Stimulated activated CD8-positive, alpha-beta memory T cell treated with anti-CD3 and anti-CD28 coated beads, Interleukin-2, amount 100 ng/mL, for 1 hour (primary cell): ENCODE measurements at regions not wholly inside any gene's neighbourhood (a gene's known extent, or its start where the extent isn't known, plus 50 kb on each side); places are given as distances from the start of the nearest gene placed in this dataset.

Experiments used
- DNase-seq, 2 donors: peaks; one replicate each; pipeline ENCODE4 v3.0.0-alpha.2; 2020; ENCODE audit warnings: low read depth in 2 of 2

DNA sequence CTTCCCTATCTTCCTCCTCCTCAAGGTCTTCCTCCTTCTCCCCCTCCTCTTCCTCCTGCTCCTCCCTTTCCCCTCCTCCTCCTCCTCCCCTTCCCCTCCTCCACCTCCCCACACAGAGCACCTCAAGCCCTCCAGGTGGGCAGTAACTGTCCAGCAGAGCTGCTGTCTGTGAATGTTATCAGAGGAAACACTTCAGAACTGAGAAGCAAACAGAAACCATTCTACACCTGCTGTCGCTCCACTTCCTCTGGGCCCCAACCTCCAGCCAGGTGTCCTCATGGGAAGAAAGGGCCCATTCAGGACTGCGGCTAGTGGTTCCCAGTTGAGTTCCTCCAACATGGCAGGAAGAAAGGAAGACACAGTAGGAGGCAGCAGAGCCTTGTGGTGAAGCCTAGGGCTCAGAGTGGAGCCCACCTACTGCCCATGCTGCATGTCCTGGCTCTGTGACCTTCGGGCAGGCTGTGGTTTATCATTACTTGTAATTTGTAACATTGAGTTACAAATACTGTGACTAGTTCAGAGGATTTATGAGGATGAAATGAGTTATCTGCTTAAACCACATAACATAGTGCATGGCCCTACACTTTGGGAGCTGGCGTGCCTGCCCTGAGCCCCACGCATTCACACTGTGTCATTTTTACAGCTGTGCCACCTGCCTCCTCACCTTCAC, 165.9 kb upstream of the ID2 start:
- no peak for DNase-seq

- no peak for DNase-seq
Measured at GRCh38 chr2:8517850-8518498, 163.9 kb upstream of the ID2 start.

- DNase-seq = no peak
Measured at GRCh38 chr2:8518979-8519668, 162.7 kb upstream of the ID2 start.

DNA sequence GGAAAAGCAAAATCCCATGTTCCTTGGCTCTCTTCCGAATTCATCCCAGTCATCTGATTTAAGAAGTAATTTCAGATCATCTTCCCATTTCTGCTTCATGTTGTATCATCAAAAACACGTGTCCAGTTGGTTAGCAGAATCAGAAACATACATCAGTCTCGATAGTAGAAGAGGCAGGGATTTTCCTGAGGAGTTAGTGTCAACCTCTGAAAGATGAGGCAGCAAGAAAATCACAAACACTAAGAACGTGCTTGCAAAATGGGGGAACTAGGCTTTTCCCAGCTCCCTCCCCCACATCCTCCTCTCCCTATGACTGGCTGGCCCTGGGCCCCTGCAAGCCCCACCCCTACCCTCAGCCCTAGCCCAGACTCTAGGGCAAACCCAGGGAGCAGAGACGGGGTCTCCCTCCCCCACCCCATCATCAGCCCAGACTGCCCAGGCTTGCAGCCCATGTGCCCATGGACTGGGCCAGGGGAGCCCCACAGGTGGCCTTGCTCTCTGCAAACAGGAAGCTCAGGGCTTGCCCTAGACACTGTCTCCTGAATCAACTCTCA, 161.0 kb upstream of the ID2 start:
- DNase-seq = no peak

DNA sequence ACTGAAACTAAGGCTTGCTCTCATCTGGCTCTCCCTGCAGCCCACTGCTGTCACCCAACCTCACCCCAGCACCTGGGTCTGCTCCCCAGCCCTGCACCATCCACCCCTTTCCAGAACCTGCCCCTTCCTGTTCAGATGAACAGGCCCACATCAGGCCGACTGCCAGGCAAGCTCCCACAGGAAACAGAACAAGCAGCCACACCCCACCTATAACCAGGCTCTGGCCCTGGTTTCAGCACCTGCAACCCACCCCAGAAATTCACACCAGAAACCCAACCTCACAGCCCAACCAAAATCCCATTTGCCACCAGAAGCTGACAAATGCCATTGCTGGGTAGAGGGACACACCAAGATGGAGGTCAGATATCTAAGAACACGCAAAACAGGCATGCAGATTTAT, 159.2 kb upstream of the ID2 start:
- DNase-seq = no peak

GRCh38 chr2:8524388-8524787, 157.5 kb upstream of the ID2 start:
- no peak for DNase-seq

- DNase-seq = no peak
Measured at GRCh38 chr2:8524823-8525222, 157.0 kb upstream of the ID2 start.

GRCh38 chr2:8525236-8525581, 156.6 kb upstream of the ID2 start:
- no peak for DNase-seq

DNA sequence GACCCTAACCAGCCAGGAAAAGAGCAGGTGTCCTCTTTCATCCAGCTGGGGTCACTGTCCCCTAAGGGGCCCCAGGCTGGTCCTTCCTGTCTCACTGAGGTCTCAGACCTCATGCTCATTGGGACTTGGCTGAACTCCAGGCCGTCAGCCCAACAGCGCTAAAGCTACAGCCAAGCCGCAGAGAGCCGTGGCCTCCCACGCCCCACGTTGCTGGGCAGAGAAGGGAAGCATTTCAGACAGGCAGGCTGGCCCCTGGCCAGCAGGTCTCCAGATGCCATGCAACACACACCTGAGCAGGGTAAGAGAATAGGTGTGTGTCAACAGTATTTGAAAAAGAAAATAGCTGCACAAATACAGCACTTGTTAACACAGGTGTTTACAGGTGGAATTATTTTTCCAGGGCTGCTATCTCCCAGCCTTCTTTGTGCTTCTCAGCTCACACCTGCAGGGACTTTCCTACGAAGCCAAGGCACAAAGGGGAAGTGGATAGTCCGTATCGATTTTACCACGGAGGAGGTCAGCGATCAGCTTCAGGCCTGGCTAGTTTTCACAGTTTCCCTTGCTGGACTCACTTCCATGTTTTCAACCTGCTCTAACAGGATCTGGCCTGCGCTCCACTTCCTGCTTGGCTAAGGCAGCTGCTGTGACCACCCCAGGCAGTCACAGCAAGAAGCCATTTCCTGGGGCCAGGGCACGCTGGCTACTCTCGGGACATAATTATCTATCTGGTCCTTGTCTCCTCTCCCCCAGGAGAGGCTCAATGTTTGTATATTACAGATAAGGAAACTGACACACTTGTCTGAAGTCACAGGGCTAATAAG, 156.1 kb upstream of the ID2 start:
- DNase-seq = no peak

DNA sequence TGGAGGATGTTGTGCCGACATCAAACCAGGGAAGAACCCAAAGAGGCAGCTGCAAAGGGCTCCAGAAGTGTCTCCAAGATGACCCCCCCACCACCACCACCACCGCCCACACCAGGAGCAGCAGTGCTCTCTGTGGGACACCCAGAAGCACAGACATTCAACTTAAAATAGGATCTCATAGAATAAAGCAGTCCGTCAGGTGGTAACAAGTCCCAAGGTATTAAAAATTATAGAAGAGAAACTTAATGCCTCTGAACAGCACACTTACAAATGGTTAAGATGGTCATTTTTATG, 155.5 kb upstream of the ID2 start:
- no peak for DNase-seq

- no peak for DNase-seq
Measured at GRCh38 chr2:8527031-8527430, 154.8 kb upstream of the ID2 start.

GRCh38 chr2:8527676-8528075, 154.2 kb upstream of the ID2 start:
- DNase-seq = no peak

- no peak for DNase-seq
Measured at GRCh38 chr2:8528863-8529262, 153.0 kb upstream of the ID2 start.

GRCh38 chr2:8529706-8530277, 152.1 kb upstream of the ID2 start:
- DNase-seq = no peak

DNA sequence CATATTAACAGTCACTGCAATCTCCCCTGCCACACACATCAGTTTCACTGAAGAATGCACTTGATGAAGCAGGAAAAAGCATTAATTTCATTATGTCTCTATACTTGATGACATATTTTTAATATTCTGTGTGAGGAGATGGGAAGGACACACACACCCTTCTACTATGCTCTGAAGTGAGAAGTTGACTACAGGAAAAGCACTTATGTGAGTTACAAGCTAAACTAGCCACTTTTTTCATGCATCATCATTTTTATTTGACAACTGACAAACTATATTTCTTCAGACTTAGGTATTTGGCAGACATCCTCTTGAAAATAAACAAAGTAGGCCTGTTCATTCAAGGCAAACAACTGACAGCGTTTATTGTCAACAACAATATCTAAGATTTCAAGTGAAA, 150.4 kb upstream of the ID2 start:
- DNase-seq = no peak

DNA sequence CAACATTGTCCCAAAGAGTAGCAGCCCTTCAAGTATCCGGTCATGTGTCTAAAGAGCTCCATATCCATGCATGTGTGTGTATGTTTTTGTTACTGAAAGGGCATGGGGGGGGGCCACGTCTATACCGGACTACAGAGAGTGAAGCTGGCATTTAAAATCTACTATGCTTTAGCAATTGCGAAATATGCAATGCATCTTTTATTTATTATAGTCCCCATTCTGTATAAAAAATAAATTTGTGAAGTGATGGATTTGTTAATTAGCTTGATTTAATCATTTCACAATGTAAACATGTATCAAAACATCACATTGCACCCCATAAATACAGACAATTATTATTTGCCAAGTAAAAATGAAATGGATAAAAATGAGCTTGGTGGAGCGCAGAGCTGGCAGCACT, 149.4 kb upstream of the ID2 start:
- DNase-seq = no peak

DNA sequence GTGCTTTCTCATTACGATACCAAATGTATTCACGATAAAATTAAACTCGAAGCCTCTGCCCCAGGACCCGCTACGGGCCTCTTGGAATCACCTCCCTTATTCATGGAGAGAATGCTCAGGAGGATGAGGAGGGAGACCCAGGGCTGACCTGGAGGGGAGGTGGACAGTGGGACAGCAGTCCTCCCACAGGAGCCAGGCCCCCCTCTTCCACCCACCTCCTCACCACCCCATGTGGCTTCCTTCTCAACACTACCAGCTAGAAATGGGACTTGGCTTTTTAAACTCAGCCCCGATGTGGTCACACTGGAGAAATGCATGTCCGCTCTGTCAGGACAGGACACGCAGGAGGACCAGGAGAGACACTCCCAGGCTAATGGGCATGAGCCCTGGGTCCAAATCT, 147.9 kb upstream of the ID2 start:
- DNase-seq = no peak

GRCh38 chr2:8534386-8534728, 147.5 kb upstream of the ID2 start:
- DNase-seq = no peak

GRCh38 chr2:8534729-8535468, 147.0 kb upstream of the ID2 start:
- DNase-seq = no peak

GRCh38 chr2:8535469-8535795, 146.4 kb upstream of the ID2 start:
- no peak for DNase-seq

DNA sequence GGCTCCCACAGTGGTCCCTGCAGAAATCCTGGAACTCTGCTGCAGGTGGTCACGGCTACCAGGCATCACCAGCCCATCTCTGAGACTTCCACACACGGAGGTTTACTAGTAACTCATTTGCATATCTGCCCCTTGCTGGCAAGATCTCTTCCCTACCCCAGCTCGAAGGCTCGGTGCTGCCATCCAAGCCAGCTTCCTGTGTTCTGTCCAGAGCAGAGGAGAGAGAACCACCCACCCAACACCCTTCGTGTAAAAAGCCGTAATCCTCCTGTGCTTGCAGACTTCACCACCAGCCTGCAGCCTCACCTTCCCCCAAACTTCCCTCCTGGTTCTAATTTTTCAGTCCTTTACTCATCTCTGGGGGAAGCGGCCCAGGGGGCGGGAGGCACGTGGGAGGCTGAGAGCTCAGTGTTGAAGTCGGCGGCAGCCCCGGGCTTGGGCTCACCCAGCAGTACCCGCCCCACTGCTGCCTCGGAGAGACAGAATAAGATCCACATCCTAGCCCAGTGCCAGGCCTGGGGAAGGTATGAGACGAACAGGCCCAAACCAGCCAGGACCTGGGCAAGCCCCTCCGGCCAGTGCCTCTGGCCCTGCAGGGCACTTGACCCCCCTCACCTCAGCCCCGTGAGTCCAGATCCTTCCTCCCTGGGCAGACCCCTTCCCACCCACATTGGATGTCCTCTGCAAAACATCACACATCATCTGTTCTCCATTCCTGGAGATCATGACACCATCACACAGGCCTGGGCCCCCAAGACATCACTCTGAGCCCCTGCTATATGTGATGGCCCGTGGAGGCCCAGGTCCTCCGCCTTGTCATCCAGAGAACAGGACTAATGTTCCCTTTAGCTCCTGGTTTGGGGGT, 145.8 kb upstream of the ID2 start:
- no peak for DNase-seq
